A673 (cell line): ENCODE measurements at regions not wholly inside any gene's neighbourhood (a gene's known extent, or its start where the extent isn't known, plus 50 kb on each side); places are given as distances from the start of the nearest gene placed in this dataset.

Experiments used
- BruUV-seq: library from RNA; stranded (reverse); fragments of 400-500 nt; replicated peaks from 2 replicates; lab custom pipeline; 2021; lab: Mats Ljungman, UMichigan
- CTCF ChIA-PET: fragments of 300-600 bp; sonication (Branson Sonifier 250); formaldehyde crosslinking; loops from one replicate; lab custom pipeline; 2022; ENCODE audit warnings: antibody characterized with exemption; lab: Charles Lee
- POLR2A ChIA-PET: fragments of 300-600 bp; sonication (Branson Sonifier 250); formaldehyde crosslinking; loops from one replicate; lab custom pipeline; 2022; ENCODE audit warnings: antibody characterized with exemption; ENCODE audit not compliant: low non-redundant PET; lab: Charles Lee
- DNase-seq: peaks from one replicate; pipeline ENCODE4 v3.0.0-alpha.2; 2015; ENCODE audit warnings: low spot score
- H3K27ac ChIP-seq: fragments of 200-600 bp; sonication (generic); 2 replicates; pipeline ENCODE4 v1.5.1; 2016; ENCODE audit warnings: mixed run types, low read depth, mild to moderate bottlenecking, mixed read lengths, antibody characterized with exemption, low read length; ENCODE audit not compliant: poor library complexity, severe bottlenecking
- H3K27me3 ChIP-seq: fragments of 200-600 bp; sonication (generic); replicated peaks from 2 replicates; pipeline ENCODE4 v1.6.1; 2017; ENCODE audit warnings: mixed run types, low read depth, mild to moderate bottlenecking, mixed read lengths, antibody characterized with exemption, low read length; ENCODE audit not compliant: insufficient read depth, poor library complexity
- H3K36me3 ChIP-seq: fragments of 200-600 bp; sonication (generic); 2 replicates; pipeline ENCODE4 v1.6.1; 2016; ENCODE audit warnings: mixed run types, mild to moderate bottlenecking, mixed read lengths, antibody characterized with exemption, low read length; ENCODE audit not compliant: insufficient read depth, poor library complexity, severe bottlenecking
- H3K4me1 ChIP-seq: fragments of 200-600 bp; sonication (generic); 2 replicates; pipeline ENCODE4 v1.6.1; 2017; ENCODE audit warnings: mixed run types, mild to moderate bottlenecking, mixed read lengths, antibody characterized with exemption, low read length; ENCODE audit not compliant: insufficient read depth, poor library complexity, severe bottlenecking
- H3K4me3 ChIP-seq: fragments of 200-600 bp; sonication (generic); 2 replicates; pipeline ENCODE4 v1.5.1; 2016; ENCODE audit warnings: low read depth, mixed run types, mild to moderate bottlenecking, mixed read lengths, low read length; ENCODE audit not compliant: poor library complexity, severe bottlenecking
- H3K9me3 ChIP-seq: fragments of 200-600 bp; sonication (generic); 2 replicates; pipeline ENCODE4 v1.6.1; 2016; ENCODE audit warnings: mixed run types, low read depth, mild to moderate bottlenecking, mixed read lengths, antibody characterized with exemption, low read length; ENCODE audit not compliant: poor library complexity, severe bottlenecking
- EZH2 ChIP-seq: fragments of 200-600 bp; sonication (generic); IDR thresholded peaks from 2 replicates; pipeline ENCODE4 v1.6.1; 2017; ENCODE audit warnings: borderline replicate concordance, low read depth, mild to moderate bottlenecking, mixed read lengths, antibody characterized with exemption, low read length; ENCODE audit not compliant: poor library complexity, severe bottlenecking
- intact Hi-C: fragments of 100-400 bp; cut with micrococcal nuclease; formaldehyde crosslinking; loops from one replicate; pipeline ENCODE4 v1.10.0; 2022; ENCODE audit not compliant: unreplicated experiment
- TF ChIP-seq, protein P1 (sequence below): fragments of 300-800, 200-600 bp; sonication (generic); conservative IDR thresholded peaks from 2 replicates; pipeline ENCODE4 v1.5.1; 2017; ENCODE audit warnings: low read depth, mild to moderate bottlenecking, antibody characterized with exemption, low read length, moderate library complexity, mixed read lengths

GRCh38 chr5:61279725-61280124 lies 52.3 kb upstream of the ZSWIM6 start:
- Histone ChIP-seq H3K36me3 (no peaks in the 10 kb centered on the region), H3K4me3 (no peak overlapping the region), H3K27ac (no peak overlapping the region), H3K9me3 (no peaks in the 10 kb centered on the region), H3K4me1 (peaks cover 16% of the 10 kb centered on the region), H3K27me3 (no peaks in the 10 kb centered on the region)
- no peak for DNase-seq
- intact Hi-C loops = no loop called here
- CTCF ChIA-PET = no interaction called here
- POLR2A ChIA-PET = no interaction called here
- no peak for TF ChIP-seq EZH2
- TF ChIP-seq, protein P1, sequence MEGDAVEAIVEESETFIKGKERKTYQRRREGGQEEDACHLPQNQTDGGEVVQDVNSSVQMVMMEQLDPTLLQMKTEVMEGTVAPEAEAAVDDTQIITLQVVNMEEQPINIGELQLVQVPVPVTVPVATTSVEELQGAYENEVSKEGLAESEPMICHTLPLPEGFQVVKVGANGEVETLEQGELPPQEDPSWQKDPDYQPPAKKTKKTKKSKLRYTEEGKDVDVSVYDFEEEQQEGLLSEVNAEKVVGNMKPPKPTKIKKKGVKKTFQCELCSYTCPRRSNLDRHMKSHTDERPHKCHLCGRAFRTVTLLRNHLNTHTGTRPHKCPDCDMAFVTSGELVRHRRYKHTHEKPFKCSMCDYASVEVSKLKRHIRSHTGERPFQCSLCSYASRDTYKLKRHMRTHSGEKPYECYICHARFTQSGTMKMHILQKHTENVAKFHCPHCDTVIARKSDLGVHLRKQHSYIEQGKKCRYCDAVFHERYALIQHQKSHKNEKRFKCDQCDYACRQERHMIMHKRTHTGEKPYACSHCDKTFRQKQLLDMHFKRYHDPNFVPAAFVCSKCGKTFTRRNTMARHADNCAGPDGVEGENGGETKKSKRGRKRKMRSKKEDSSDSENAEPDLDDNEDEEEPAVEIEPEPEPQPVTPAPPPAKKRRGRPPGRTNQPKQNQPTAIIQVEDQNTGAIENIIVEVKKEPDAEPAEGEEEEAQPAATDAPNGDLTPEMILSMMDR = no peak
- no TSS peak for BruUV-seq

DNA sequence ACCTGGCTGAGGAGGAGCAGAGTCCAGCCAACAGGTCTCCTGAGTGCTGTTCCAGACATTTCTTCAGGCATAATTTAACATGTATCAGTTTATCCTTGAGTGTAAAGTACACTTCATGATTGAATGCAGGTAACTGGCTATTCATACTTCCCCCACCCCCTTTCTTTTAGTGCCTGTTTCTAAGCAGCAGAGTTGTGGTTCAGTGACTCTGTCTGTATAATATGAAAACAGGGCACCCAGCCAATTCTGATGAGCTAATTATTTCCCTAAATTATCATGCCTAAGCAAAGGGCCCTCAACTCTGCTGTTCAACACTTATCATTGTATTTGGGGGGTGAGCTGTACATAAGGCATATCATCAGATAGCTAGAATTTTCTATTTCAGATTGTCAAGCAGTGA lies 51.9 kb upstream of the ZSWIM6 start:
- ChIA-PET CTCF (no interaction called here), POLR2A (no interaction called here)
- Histone ChIP-seq H3K4me3 (no peak overlapping the region), H3K4me1 (peaks cover 16% of the 10 kb centered on the region), H3K36me3 (no peaks in the 10 kb centered on the region), H3K9me3 (no peaks in the 10 kb centered on the region), H3K27ac (no peak overlapping the region), H3K27me3 (no peaks in the 10 kb centered on the region)
- no TSS peak for BruUV-seq
- intact Hi-C loops = no loop called here
- no peak for TF ChIP-seq EZH2
- TF ChIP-seq, protein P1 = no peak
- peak; percentile 67 for DNase-seq

DNA sequence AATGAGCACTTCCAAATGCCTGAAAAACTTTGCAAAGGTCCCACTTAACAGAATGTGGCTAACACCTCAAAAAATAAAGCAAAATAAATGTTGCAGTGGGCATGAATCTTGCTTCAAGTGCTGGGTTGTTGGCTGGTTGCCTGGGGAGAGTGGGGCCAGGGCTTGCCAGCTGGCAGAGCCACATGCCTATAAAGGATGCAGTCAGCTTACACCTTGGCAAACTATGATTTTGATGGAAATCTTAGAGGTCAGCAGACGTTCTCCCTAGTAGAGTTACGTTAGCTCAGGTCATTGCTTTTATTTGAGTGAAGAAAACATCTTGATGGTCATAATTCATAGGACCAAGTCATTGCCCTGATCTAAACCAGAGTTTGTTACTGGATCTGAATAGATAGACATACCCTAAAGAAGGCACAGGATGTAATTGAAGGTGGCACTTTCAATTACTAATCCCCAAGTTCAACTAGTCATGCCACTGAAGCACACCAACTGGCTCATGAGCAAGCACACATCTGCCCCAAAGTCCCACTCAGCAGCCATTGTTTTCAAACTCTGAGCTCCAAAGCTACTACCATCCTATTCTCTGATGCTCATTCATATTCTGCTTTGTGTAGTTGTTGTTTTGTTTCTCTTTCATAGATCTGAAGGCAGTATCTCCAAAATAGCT lies 51.2 kb upstream of the ZSWIM6 start:
- Histone ChIP-seq H3K27me3 (no peaks in the 10 kb centered on the region), H3K4me3 (no peak overlapping the region), H3K36me3 (no peaks in the 10 kb centered on the region), H3K4me1 (peaks cover 16% of the 10 kb centered on the region), H3K9me3 (no peaks in the 10 kb centered on the region), H3K27ac (no peak overlapping the region)
- CTCF ChIA-PET = no interaction called here
- BruUV-seq = no TSS peak
- DNase-seq = peak; percentile 31
- POLR2A ChIA-PET = no interaction called here
- intact Hi-C loops = no loop called here
- TF ChIP-seq, protein P1 = no peak
- TF ChIP-seq EZH2 = no peak
